BJ (cell line): ENCODE measurements at regions not wholly inside any gene's neighbourhood (a gene's known extent, or its start where the extent isn't known, plus 50 kb on each side); places are given as distances from the start of the nearest gene placed in this dataset.

ENCODE experiments used
- CTCF ChIA-PET: fragments of 350-600 bp; formaldehyde crosslinking; extraction: SDS; loops from one replicate; lab custom pipeline; 2021; ENCODE audit warnings: antibody characterized with exemption, inconsistent platforms; lab: Yijun Ruan, JAX
- POLR2A ChIA-PET: fragments of 300-600 bp; sonication (Branson Sonifier 250); formaldehyde crosslinking; extraction: SDS; loops from one replicate; lab custom pipeline; 2021; ENCODE audit warnings: antibody characterized with exemption; lab: Charles Lee
- DNase-seq: peaks from one replicate; pipeline ENCODE4 v3.0.0-alpha.2; 2011; ENCODE audit warnings: low read depth
- H3K27me3 ChIP-seq: 2 replicates; pipeline ENCODE4 v1.6.0; 2011; ENCODE audit warnings: low read length; ENCODE audit not compliant: control insufficient read depth, insufficient read depth
- H3K36me3 ChIP-seq: 2 replicates; pipeline ENCODE4 v1.5.1; 2011; ENCODE audit warnings: low read length; ENCODE audit not compliant: control insufficient read depth, insufficient read depth
- H3K4me3 ChIP-seq: 2 replicates; pipeline ENCODE4 v1.5.1; 2011; ENCODE audit warnings: low read depth, mild to moderate bottlenecking, control low read depth, low read length
- TF ChIP-seq, protein P1 (sequence below): IDR thresholded peaks from 2 replicates; pipeline ENCODE4 v1.5.1; 2011; ENCODE audit warnings: low read depth, mild to moderate bottlenecking, control low read depth, inconsistent platforms, low read length, moderate library complexity; ENCODE audit not compliant: insufficient read depth

DNA sequence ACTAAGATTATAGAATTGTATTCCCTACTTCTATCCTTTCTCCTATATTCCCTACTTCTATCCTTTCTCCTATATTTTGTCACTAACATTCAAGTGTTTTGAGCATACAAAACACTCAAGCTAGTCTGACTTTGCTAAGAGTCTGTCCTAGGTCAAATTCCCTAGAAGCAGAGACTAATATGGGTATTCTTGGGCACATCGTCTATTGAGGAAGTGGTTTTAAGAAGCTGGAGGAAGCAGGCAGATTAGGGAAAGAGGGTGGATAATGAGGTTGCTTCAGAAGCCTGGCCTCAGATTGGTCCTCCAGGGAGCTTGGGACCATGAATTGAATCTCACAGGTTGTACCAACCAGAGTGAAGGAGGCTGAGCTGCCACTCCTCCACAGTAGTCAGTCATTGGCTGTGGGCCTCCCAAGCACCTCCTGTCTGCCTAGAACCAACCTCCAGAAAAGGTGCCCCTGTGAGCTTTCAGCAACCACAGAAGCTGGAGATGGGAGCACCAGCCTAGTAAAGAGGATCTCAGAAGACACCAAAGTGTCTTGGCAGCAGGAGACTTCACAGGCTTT lies 295.9 kb upstream of the PHF14 start:
- H3K27me3 ChIP-seq, result no peaks in the 10 kb centered on the region
- DNase-seq, result no peak
- no peak overlapping the region for H3K4me3 ChIP-seq
- TF ChIP-seq, protein P1, sequence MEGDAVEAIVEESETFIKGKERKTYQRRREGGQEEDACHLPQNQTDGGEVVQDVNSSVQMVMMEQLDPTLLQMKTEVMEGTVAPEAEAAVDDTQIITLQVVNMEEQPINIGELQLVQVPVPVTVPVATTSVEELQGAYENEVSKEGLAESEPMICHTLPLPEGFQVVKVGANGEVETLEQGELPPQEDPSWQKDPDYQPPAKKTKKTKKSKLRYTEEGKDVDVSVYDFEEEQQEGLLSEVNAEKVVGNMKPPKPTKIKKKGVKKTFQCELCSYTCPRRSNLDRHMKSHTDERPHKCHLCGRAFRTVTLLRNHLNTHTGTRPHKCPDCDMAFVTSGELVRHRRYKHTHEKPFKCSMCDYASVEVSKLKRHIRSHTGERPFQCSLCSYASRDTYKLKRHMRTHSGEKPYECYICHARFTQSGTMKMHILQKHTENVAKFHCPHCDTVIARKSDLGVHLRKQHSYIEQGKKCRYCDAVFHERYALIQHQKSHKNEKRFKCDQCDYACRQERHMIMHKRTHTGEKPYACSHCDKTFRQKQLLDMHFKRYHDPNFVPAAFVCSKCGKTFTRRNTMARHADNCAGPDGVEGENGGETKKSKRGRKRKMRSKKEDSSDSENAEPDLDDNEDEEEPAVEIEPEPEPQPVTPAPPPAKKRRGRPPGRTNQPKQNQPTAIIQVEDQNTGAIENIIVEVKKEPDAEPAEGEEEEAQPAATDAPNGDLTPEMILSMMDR, result no peak
- no peaks in the 10 kb centered on the region for H3K36me3 ChIP-seq
- ChIA-PET CTCF (interaction anchor here (0.7 kb wide), 1 partner anchor 178 kb away, joined by 3 read pairs; no protein-coding TSS in a partner anchor), POLR2A (no interaction called here)

DNA sequence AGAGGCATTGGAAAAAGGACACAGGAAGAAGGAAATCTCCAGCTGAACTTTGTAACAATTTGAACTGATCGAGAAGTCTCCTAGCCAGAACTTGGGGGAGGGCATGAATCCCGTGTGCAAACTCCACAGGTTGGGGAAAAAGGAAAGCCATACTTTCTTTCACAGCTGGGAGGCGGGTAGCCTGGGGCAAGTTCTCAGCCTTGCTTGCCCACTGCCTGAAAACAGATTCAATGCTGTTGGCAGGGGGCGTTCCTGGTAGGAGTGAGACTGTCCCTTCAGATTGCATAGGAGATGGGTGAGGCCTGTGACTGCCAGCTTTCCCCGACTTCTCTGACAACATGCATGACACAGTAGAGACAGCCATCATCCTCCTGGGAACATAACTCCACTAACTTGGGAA lies 289.1 kb upstream of the PHF14 start:
- CTCF ChIA-PET, result no interaction called here
- no peak overlapping the region for H3K4me3 ChIP-seq
- POLR2A ChIA-PET, result no interaction called here
- no peaks in the 10 kb centered on the region for H3K36me3 ChIP-seq
- no peak for DNase-seq
- no peaks in the 10 kb centered on the region for H3K27me3 ChIP-seq
- TF ChIP-seq, protein P1, result no peak

DNA sequence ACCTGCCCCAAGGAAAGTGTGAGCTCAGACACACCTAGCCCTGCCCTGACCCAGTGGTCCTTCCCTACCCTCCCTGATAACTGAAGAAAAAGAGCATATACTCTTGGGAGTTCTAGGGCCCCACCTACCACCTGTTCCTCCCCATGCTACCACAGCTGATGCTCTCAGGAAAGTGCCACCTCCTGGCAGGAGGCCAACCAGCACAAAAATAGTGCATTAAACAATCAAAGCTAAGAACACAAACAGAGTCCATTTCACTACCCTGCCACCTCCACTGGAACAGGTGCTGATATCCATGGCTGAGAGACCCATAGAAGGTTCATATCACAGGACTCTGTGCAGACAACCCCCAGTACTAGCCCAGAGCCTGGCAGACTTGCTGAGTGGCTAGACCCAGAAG lies 288.6 kb upstream of the PHF14 start:
- Histone ChIP-seq H3K27me3 (no peaks in the 10 kb centered on the region), H3K4me3 (no peak overlapping the region), H3K36me3 (no peaks in the 10 kb centered on the region)
- ChIA-PET CTCF (no interaction called here), POLR2A (no interaction called here)
- TF ChIP-seq, protein P1, result no peak
- no peak for DNase-seq

DNA sequence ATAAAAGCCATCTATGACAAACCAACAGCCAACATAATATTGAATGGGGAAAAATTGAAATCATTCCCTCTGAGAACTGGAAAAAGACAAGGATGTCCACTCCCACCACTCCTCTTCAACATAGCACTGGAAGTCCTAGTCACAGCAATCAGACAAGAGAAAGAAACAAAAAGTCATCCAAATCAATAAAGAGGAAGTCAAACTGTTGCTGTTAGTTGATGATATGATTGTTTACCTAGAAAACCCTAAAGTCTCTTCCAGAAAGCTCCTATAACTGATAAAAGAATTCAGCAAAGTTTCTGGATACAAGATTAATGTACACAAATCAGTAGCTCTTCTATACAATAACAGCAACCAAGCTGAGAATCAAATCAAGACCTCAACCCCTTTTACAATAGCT lies 285.1 kb upstream of the PHF14 start:
- POLR2A ChIA-PET, result no interaction called here
- CTCF ChIA-PET, result no interaction called here
- TF ChIP-seq, protein P1, result no peak
- H3K27me3 ChIP-seq, result no peaks in the 10 kb centered on the region
- H3K36me3 ChIP-seq, result no peaks in the 10 kb centered on the region
- no peak for DNase-seq
- no peak overlapping the region for H3K4me3 ChIP-seq

DNA sequence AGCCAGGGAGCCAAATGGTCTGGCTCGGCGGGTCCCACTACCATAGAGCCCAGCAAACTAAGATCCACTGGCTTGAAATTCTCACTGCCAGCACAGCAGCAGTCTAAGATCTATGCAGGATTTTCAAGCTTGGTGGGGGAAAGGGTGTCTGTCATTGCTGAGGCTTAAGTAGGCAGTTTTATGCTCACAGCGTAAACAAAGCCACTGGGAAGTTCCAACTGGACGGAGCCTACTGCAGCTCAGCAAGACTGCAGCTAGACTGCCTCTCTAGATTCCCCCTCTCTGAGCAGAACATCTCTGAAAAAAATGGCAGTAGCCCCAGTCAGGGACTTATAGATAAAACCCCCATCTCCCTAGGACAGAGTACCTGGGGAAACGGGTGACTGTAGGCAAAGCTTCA lies 277.6 kb upstream of the PHF14 start:
- no peak overlapping the region for H3K4me3 ChIP-seq
- ChIA-PET CTCF (no interaction called here), POLR2A (no interaction called here)
- H3K36me3 ChIP-seq, result no peaks in the 10 kb centered on the region
- DNase-seq, result no peak
- H3K27me3 ChIP-seq, result no peaks in the 10 kb centered on the region
- TF ChIP-seq, protein P1, result no peak
